ENCODE measurements at regions not wholly inside any gene's neighbourhood (a gene's known extent, or its start where the extent isn't known, plus 50 kb on each side); places are given as distances from the start of the nearest gene placed in this dataset.
"Not testable (repeated sequence)": the region's sequence is repeated elsewhere in the genome, so short reads cannot be mapped to it uniquely, and the experiment has no call there.

- peak; percentile 19 for DNase-seq (ENCODE audit: low spot score)
- in situ Hi-C loops (cut with HindIII; ENCODE audit: low sequenced_read_pairs): no loop called here
Measured at GRCh38 chr10:59465088-59465487, 102.7 kb upstream of the FAM13C start.

- in situ Hi-C loops (cut with HindIII; ENCODE audit: low sequenced_read_pairs): no loop called here
Measured at GRCh38 chr10:59464483-59464882, 102.1 kb upstream of the FAM13C start.

GRCh38 chr10:59463909-59464308, 101.6 kb upstream of the FAM13C start:
- no peak for DNase-seq (ENCODE audit: low spot score)
- in situ Hi-C loops (cut with HindIII; ENCODE audit: low sequenced_read_pairs): no loop called here

More at GRCh38 chr10:59464483-59464882, 102.1 kb upstream of the FAM13C start:
- no peak for DNase-seq (ENCODE audit: low spot score)

- in situ Hi-C loops (cut with HindIII; ENCODE audit: low sequenced_read_pairs): no loop called here
- DNase-seq (ENCODE audit: low spot score): no peak
Measured at GRCh38 chr10:59460601-59461000, 98.3 kb upstream of the FAM13C start.

GRCh38 chr10:59456199-59456598, 93.8 kb upstream of the FAM13C start:
- no peak for DNase-seq (ENCODE audit: low spot score)

GRCh38 chr10:59454171-59454919, 92.0 kb upstream of the FAM13C start:
- in situ Hi-C loops (cut with HindIII; ENCODE audit: low sequenced_read_pairs): no loop called here
- DNase-seq (ENCODE audit: low spot score): no peak

More at GRCh38 chr10:59456199-59456598, 93.8 kb upstream of the FAM13C start:
- in situ Hi-C loops (cut with HindIII; ENCODE audit: low sequenced_read_pairs): no loop called here

- no peak for DNase-seq (ENCODE audit: low spot score)
- in situ Hi-C loops (cut with HindIII; ENCODE audit: low sequenced_read_pairs): no loop called here
Measured at GRCh38 chr10:59448616-59449015, 86.3 kb upstream of the FAM13C start.

GRCh38 chr10:59435707-59436106, 73.4 kb upstream of the FAM13C start:
- in situ Hi-C loops (cut with HindIII; ENCODE audit: low sequenced_read_pairs): no loop called here
- DNase-seq (ENCODE audit: low spot score): no peak

- in situ Hi-C loops (cut with HindIII; ENCODE audit: low sequenced_read_pairs): no loop called here
- no peak for DNase-seq (ENCODE audit: low spot score)
Measured at GRCh38 chr10:59434463-59435321, 72.3 kb upstream of the FAM13C start.

- DNase-seq (ENCODE audit: low spot score): no peak
- in situ Hi-C loops (cut with HindIII; ENCODE audit: low sequenced_read_pairs): no loop called here
Measured at GRCh38 chr10:59433720-59434428, 71.5 kb upstream of the FAM13C start.

GRCh38 chr10:59432207-59432900, 70.0 kb upstream of the FAM13C start:
- DNase-seq (ENCODE audit: low spot score): no peak
- in situ Hi-C loops (cut with HindIII; ENCODE audit: low sequenced_read_pairs): no loop called here

- in situ Hi-C loops (cut with HindIII; ENCODE audit: low sequenced_read_pairs); DNase-seq (ENCODE audit: low spot score): not testable (repeated sequence)
Measured at GRCh38 chr10:59413795-59414194, 51.4 kb upstream of the FAM13C start.
